ENCODE measurements at regions not wholly inside any gene's neighbourhood (a gene's known extent, or its start where the extent isn't known, plus 50 kb on each side); places are given as distances from the start of the nearest gene placed in this dataset.

- WGBS, 2 experiments (ENCODE audit: insufficient coverage in 1 of 2, insufficient read length in 1 of 2): 92 to 93% methylated on average over 2 to 3 of the region's 3 CpGs
- Mint-ChIP-seq H3K36me3 (ENCODE audit: low read depth) (no peaks in the 10 kb centered on the region), H3K27ac (no peak overlapping the region), H3K4me1 (no peaks in the 10 kb centered on the region), H3K4me3 (no peak overlapping the region), H3K27me3 (ENCODE audit: insufficient read depth) (no peaks in the 10 kb centered on the region), H3K9me3 (no peaks in the 10 kb centered on the region)
- no peaks in the 10 kb centered on the region for H3K9me3 ChIP-seq (ENCODE audit: control insufficient read depth, low read length)
- no peak for DNase-seq
- H3K36me3 ChIP-seq (ENCODE audit: control insufficient read depth, insufficient read depth, low read length): no peaks in the 10 kb centered on the region
- no peak overlapping the region for H3K4me3 ChIP-seq (ENCODE audit: low read length)
- H3K27ac ChIP-seq (ENCODE audit: low read depth, low read length): no peak overlapping the region
- no peaks in the 10 kb centered on the region for H3K4me1 ChIP-seq (ENCODE audit: control insufficient read depth, insufficient read depth, low read length)
- no peaks in the 10 kb centered on the region for H3K27me3 ChIP-seq (ENCODE audit: control insufficient read depth, insufficient read depth, low read length, poor library complexity, severe bottlenecking)
- no peak overlapping the region for H3K9ac ChIP-seq (ENCODE audit: extremely low read depth, low read length, poor library complexity, severe bottlenecking)
- no peak for TF ChIP-seq CTCF (conservative IDR thresholded peaks at IDR 0.05)
These were observed 497.1 kb upstream of the GJE1 start for GRCh38 chr6:141635621-141636020.

- Histone ChIP-seq H3K9ac (ENCODE audit: extremely low read depth, low read length, poor library complexity, severe bottlenecking) (no peak overlapping the region), H3K4me3 (ENCODE audit: low read length) (no peak overlapping the region), H3K9me3 (ENCODE audit: control insufficient read depth, low read length) (no peaks in the 10 kb centered on the region), H3K27ac (ENCODE audit: low read depth, low read length) (no peak overlapping the region), H3K4me1 (ENCODE audit: control insufficient read depth, insufficient read depth, low read length) (no peaks in the 10 kb centered on the region), H3K27me3 (ENCODE audit: control insufficient read depth, insufficient read depth, low read length, poor library complexity, severe bottlenecking) (no peaks in the 10 kb centered on the region), H3K36me3 (ENCODE audit: control insufficient read depth, insufficient read depth, low read length) (no peaks in the 10 kb centered on the region)
- Mint-ChIP-seq H3K27me3 (ENCODE audit: insufficient read depth) (no peaks in the 10 kb centered on the region), H3K27ac (no peak overlapping the region), H3K36me3 (ENCODE audit: low read depth) (no peaks in the 10 kb centered on the region), H3K9me3 (no peaks in the 10 kb centered on the region), H3K4me3 (no peak overlapping the region), H3K4me1 (no peaks in the 10 kb centered on the region)
- DNase-seq: no peak
- TF ChIP-seq CTCF (conservative IDR thresholded peaks at IDR 0.05): no peak
- WGBS, 2 experiments (ENCODE audit: insufficient coverage in 1 of 2, insufficient read length in 1 of 2): 80 to 81% methylated on average over 1 to 2 of the region's 2 CpGs
These were observed 498.5 kb upstream of the GJE1 start for GRCh38 chr6:141634269-141634668.

GRCh38 chr6:141624301-141624700, 508.4 kb upstream of the GJE1 start:
- H3K27ac Mint-ChIP-seq: no peak overlapping the region
- WGBS, 2 experiments (ENCODE audit: insufficient coverage in 1 of 2, insufficient read length in 1 of 2): 96 to 100% methylated on average over 3 of the region's 3 CpGs

More at GRCh38 chr6:141624301-141624700, 508.4 kb upstream of the GJE1 start:
- Histone ChIP-seq H3K9me3 (ENCODE audit: control insufficient read depth, low read length) (no peaks in the 10 kb centered on the region), H3K4me3 (ENCODE audit: low read length) (no peak overlapping the region), H3K27me3 (ENCODE audit: control insufficient read depth, insufficient read depth, low read length, poor library complexity, severe bottlenecking) (no peaks in the 10 kb centered on the region), H3K36me3 (ENCODE audit: control insufficient read depth, insufficient read depth, low read length) (no peaks in the 10 kb centered on the region), H3K9ac (ENCODE audit: extremely low read depth, low read length, poor library complexity, severe bottlenecking) (no peak overlapping the region), H3K4me1 (ENCODE audit: control insufficient read depth, insufficient read depth, low read length) (no peaks in the 10 kb centered on the region), H3K27ac (ENCODE audit: low read depth, low read length) (no peak overlapping the region)
- no peak for DNase-seq
- Mint-ChIP-seq H3K36me3 (ENCODE audit: low read depth) (no peaks in the 10 kb centered on the region), H3K27me3 (ENCODE audit: insufficient read depth) (no peaks in the 10 kb centered on the region), H3K4me1 (no peaks in the 10 kb centered on the region), H3K9me3 (peaks cover 6% of the 10 kb centered on the region), H3K4me3 (no peak overlapping the region)
- no peak for TF ChIP-seq CTCF (conservative IDR thresholded peaks at IDR 0.05)

All from endodermal cell (in vitro differentiated cells).